ENCODE measurements at regions not wholly inside any gene's neighbourhood (a gene's known extent, or its start where the extent isn't known, plus 50 kb on each side); places are given as distances from the start of the nearest gene placed in this dataset.

DNA sequence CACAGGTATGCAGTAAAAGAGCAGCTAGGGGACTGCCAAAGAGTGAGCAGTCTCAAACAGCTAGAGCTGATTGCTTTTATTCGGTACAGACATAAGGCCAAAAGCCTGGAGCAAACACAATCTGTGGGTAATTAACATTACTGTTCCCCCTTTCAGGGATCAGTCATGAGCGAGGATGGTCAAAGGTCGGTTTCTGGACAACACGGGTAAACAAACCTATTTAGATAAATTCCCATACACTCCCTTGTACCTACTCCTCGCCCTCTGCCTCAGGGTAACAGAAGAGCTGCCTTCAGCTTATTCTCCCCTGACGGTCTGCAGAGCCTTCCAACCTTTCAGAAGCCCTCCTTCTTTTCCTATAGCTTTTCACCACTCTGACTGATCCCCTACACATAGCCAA lies 586.0 kb downstream of the SUCLG1 start:
- Histone ChIP-seq H3K4me3 (no peak overlapping the region), H3K4me1 (ENCODE audit: insufficient read depth) (no peaks in the 10 kb centered on the region), H3K27me3 (no peaks in the 10 kb centered on the region), H3K36me3 (no peaks in the 10 kb centered on the region), H3K9me3 (no peaks in the 10 kb centered on the region), H3K27ac (no peak overlapping the region)
- WGBS, 3 donors, result 89 to 92% (median 89%) methylated on average over 6 of the region's 6 CpGs
- TF ChIP-seq, protein P1, sequence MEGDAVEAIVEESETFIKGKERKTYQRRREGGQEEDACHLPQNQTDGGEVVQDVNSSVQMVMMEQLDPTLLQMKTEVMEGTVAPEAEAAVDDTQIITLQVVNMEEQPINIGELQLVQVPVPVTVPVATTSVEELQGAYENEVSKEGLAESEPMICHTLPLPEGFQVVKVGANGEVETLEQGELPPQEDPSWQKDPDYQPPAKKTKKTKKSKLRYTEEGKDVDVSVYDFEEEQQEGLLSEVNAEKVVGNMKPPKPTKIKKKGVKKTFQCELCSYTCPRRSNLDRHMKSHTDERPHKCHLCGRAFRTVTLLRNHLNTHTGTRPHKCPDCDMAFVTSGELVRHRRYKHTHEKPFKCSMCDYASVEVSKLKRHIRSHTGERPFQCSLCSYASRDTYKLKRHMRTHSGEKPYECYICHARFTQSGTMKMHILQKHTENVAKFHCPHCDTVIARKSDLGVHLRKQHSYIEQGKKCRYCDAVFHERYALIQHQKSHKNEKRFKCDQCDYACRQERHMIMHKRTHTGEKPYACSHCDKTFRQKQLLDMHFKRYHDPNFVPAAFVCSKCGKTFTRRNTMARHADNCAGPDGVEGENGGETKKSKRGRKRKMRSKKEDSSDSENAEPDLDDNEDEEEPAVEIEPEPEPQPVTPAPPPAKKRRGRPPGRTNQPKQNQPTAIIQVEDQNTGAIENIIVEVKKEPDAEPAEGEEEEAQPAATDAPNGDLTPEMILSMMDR (IDR thresholded peaks at IDR 0.05), result no peak
- TF ChIP-seq POLR2A (IDR thresholded peaks at IDR 0.05), result no peak
- TF ChIP-seq EP300 (IDR thresholded peaks at IDR 0.05), result no peak
- intact Hi-C loops (cut with DNase I), result no loop called here
- no peak for DNase-seq

DNA sequence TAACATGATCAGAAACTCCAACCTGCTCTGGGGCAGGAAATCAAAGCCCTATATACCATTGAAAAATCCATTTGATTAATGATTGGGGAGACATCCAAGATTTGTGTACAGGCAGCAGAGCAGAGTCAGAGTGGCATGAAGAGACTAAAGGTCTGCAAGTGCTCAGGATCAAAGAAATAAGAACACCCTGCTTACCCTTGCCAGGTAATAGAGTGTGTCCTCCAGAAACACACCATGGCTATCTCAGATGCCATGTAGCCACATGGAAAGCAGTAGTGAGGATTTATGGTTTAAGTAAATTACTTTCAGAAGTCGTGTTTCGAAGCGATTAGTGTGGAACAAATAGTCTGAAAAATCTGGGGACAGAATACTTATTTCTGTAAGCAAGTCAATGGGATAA lies 592.9 kb downstream of the SUCLG1 start:
- DNase-seq, result no peak
- TF ChIP-seq, protein P1 (IDR thresholded peaks at IDR 0.05), result no peak
- TF ChIP-seq POLR2A (IDR thresholded peaks at IDR 0.05), result no peak
- TF ChIP-seq EP300 (IDR thresholded peaks at IDR 0.05), result no peak
- H3K9me3 ChIP-seq, result no peaks in the 10 kb centered on the region
- H3K27me3 ChIP-seq, result no peaks in the 10 kb centered on the region
- no peak overlapping the region for H3K4me3 ChIP-seq
- H3K36me3 ChIP-seq, result no peaks in the 10 kb centered on the region
- H3K27ac ChIP-seq, result no peak overlapping the region
- 82 to 85% (median 84%) methylated on average over 3 of the region's 3 CpGs for WGBS, 3 donors
- H3K4me1 ChIP-seq (ENCODE audit: insufficient read depth), result no peaks in the 10 kb centered on the region
- intact Hi-C loops (cut with DNase I), result no loop called here

DNA sequence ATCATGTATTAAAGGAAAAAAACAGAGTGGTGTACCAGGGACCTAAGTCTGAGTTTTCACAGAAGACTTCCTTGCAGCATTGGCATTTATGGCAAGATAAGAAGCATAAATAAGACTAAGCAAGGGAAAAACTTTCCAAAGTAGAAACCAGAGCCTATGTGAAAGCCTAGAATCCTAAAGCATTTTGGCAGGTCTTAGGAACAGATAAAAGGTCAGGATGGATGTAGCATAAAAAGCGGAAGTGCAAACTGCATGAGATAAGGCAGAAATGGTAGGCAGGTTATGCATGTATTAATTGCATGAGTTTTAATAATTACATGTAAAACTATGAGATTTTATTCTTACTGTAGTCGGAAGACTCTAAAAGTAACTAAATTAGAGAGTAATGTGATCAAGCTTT lies 596.5 kb downstream of the SUCLG1 start:
- intact Hi-C loops (cut with DNase I), result no loop called here
- Histone ChIP-seq H3K4me3 (no peak overlapping the region), H3K27ac (no peak overlapping the region), H3K36me3 (no peaks in the 10 kb centered on the region), H3K9me3 (no peaks in the 10 kb centered on the region), H3K27me3 (no peaks in the 10 kb centered on the region), H3K4me1 (ENCODE audit: insufficient read depth) (no peaks in the 10 kb centered on the region)
- TF ChIP-seq, protein P1 (IDR thresholded peaks at IDR 0.05), result no peak
- TF ChIP-seq POLR2A (IDR thresholded peaks at IDR 0.05) (no peak), EP300 (IDR thresholded peaks at IDR 0.05) (no peak)
- WGBS, 3 donors, result 70 to 79% (median 75%) methylated on average over 2 of the region's 2 CpGs
- no peak for DNase-seq

DNA sequence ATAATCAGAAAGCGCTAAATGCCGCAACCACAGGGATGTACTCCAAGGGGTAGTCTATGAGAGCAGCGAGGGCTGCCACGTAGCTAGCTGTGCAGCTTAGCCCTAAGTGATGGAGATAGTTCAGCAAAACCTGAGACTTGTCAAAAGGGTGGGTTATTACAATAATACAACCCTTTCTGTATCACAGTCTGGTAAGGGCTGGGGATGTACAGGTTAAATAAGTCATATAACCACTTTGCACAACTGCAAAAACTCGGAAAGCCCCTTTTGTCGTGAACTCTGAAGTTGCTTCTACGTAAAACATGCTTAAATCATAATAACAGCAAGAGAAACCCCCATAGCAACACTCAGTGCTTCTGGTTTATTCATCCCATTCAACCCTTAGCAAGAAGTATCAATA lies 598.8 kb downstream of the SUCLG1 start:
- WGBS, 3 donors, result 63 to 65% (median 63%) methylated on average over 7 of the region's 7 CpGs

More for the DNA sequence above, 598.8 kb downstream of the SUCLG1 start:
- Histone ChIP-seq H3K27me3 (no peaks in the 10 kb centered on the region), H3K4me3 (no peak overlapping the region), H3K4me1 (ENCODE audit: insufficient read depth) (no peaks in the 10 kb centered on the region), H3K9me3 (no peaks in the 10 kb centered on the region), H3K27ac (no peak overlapping the region), H3K36me3 (no peaks in the 10 kb centered on the region)
- TF ChIP-seq, protein P1 (IDR thresholded peaks at IDR 0.05), result no peak
- TF ChIP-seq EP300 (IDR thresholded peaks at IDR 0.05), result no peak
- no peak for TF ChIP-seq POLR2A (IDR thresholded peaks at IDR 0.05)
- intact Hi-C loops (cut with DNase I), result no loop called here
- DNase-seq, result no peak

Measured in ovary (tissue), 7 donors.